Activated gamma-delta T cell treated with Interleukin-2 at 50 U/mL for 16 hours (primary cell): ENCODE measurements at regions not wholly inside any gene's neighbourhood (a gene's known extent, or its start where the extent isn't known, plus 50 kb on each side); places are given as distances from the start of the nearest gene placed in this dataset.

Experiments
- DNase-seq: peaks from one replicate; pipeline ENCODE4 v3.0.0-alpha.2; 2020

DNA sequence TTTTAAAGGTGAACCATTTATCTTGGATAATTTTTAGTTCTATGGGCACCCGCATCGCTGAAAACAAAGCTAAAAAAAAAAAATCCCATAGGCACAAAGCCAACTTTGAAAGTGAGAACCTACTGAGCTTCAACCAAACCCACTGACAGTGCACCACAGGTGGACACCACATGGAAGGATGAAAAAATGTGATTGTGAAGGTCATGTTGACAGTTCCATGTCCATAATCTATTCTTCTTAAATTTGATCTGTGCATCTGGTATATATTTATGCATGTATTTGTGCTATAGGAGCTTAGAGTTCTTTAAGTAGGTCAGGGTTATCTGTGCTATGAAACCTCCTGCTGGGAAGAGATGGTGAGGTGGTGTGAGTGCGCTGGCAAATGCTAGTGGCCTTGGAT is 374.3 kb downstream of the SPRY1 start:
- no peak for DNase-seq

DNA sequence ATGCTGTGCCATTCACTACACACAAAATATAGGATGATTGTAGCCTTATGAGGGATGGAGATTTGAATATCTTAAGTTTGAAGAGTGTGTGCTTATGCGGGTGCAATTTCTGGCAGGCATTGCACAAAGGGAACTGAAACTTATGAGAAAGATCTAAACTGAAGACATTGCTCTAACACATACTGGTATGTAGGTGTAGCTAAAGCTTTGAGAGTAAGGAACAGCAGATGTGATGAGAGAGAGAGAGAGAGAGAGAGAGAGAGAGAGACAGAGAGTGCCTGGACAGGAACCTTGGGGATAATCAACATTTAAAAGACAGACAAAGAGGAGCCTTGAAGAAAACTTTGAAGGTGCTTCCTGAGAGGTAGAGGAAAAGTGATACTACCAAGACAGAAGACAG is 379.7 kb downstream of the SPRY1 start:
- no peak for DNase-seq

DNA sequence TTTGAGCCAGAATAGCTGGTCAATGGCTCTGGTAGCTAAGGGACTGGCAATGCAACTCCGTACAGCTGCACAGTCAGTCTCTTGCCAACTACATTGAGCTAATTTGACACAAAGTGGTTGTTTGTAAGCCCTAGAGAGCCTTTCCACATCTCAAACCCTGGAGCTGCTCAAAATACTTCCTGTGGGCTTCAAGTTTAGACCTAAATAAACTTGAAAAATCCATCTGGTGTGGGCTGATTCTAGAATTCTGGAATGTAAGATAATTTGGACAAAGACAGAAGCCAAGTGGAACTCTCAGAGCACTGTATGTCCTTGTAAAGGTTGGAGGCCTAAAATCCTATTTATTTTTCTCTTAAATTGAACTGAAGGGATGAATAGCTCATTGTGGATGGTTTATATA is 380.8 kb downstream of the SPRY1 start:
- DNase-seq: no peak

DNA sequence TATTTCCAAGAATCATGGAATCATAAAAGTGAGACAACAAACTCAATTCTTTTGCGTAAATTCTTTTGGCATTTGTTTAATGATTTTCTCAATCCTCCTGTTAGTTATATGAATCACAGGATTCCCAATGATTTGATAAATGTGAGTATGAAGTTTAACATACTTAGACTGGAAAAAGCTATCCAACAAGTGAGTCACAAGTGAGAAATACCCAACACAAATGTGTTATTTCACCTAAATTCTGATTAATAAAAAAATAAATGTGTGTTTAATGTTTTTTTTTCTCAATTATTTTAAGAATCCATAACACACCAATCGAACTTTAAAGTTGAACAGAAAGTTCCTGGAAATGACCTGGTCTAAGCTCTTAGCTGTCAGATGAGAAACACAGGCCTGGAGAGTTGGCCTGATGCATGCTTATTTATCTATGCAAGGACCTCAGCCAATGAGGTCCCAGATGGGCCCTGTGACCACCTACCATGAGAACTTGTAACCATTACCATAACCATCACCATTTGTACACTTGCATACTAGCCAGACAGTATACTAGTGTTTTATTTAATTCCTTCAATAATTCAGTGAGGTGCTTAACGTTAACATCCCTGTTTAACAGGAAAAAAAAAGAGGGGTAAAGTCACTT is 386.7 kb downstream of the SPRY1 start:
- DNase-seq: no peak

DNA sequence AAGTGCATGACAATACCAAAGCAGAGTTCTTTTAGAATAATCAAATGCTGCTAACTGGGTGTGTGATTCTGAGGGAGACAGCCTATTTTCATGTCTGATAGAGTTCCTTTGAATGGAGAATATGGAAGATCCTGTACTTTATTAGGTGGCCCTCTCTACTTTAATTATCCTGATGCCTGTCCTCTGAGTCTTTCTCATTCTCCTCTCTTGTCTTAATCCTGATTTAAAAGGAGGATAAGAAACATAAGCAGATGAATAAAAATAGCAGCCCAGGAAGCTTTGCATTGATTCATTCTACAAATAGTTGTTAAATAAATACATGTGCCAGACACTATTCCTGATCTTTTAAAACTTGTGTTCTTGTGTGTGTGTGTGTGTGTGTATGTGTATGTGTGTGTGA is 387.3 kb downstream of the SPRY1 start:
- DNase-seq: no peak

DNA sequence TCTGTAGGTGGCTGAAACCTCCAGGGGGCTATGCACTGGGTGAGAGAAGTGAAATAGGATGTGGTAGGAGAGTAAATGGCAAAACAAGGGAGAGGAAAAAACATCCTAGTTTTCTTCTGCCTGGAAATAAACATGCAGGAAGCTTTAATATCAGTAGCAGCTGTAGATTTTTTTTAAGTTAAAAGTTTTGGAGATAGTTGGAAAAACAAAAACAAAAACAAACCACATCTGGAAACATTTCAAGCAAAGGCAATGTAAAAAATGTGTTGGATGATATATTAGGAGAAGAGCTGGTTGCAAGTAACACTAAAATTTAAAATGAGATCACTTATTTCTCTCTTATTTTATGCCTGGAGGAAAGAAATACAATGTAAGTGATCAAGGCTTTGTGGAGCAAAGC is 388.0 kb downstream of the SPRY1 start:
- DNase-seq: no peak

DNA sequence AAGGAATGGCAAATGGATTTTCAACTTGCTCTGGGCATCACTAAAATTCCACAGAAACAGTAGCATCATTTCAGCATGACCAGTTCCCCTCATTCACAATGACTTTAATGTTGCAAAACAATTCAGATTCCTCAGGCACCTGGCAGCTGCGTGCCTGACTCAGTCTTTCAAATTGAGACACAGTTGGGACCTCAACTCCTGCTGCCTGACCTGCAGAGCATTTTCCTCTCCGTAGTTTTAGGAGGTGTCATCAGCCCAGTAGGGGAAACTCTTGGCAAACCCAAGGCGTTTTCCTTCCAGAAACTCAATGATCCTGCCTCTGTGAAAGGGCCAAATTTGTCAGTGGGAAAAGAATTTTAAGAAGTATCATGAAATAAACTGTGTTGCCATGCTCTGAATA is 388.9 kb downstream of the SPRY1 start:
- no peak for DNase-seq

DNA sequence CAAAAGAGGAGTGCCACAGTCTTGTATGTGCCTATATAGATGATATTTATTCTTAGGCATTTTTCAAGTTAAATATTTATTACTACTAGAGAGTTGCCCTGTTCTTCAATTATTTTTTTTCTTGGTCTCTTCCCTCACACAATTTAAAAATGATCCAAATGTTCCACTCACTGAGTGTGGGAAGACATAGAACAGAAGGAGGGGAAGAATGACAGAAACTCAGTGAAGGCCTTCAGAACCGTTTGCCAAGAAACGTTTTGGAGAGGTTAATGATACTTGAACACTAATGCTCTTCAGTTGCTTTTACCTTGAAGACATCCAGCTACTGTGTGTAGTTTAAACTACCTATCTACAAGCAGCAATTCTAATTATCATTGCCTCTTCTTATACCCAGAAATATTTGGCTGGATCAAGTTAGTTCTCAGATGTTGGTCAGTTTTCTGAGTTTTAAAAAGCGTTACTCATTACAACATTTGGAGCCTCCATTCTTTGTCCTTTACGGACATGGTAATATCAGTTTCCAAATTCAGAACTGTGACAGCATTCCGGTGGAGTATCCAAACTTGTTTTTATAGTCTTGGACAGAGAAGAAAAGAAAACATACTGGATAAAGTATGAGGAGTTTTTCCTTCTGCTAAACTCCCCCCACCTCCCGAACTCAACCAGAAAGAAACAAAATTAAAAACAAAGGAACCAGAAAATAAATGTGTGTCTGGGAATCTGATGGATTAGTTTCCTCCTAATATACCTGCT is 389.7 kb downstream of the SPRY1 start:
- DNase-seq: no peak

DNA sequence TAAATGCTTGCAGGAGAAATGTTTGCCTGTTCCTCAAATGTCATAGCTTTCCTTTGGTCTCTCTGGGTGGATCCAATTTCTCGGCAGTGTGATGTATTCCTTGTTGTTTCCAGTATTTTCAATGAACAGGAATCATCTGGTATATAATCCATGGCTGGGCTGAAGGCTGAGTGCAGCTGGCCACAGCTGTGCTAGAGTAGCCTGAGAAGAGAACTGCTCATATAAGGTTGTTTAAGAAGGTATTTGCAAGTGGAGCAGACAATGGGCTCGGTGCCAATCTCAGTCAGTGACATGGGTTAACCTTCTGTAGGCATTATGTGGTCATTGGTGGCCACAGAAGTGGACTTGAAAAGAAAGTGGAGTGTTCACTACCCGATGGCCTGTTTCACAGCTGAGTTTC is 390.3 kb downstream of the SPRY1 start:
- no peak for DNase-seq

DNA sequence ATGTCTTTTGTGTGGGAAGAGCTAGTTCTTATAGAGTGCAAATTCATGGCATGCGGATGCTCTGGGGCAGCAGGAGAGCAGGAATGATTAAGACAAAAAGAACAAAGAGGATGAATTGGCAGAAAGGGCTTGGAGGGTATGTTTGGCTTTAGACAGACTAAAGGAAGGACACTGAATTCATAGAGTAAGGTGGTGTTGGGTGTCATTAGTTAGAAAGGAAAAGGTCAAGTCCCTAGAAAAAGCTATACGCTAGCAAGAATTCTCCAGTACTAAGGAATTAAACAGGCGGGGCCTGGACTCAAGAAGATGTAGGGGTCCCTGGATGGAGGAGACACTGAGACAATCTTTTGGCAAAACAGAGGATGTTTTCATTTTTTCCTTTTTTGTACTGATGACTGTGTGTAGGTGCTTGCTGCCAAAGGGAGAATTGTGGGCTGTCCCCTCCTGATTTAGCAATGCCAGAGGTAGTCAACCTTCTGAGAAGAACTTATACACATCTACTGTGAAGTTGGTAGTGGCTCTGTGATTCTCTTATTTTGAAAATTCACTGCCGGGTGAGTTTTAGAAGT is 391.0 kb downstream of the SPRY1 start:
- DNase-seq: no peak

DNA sequence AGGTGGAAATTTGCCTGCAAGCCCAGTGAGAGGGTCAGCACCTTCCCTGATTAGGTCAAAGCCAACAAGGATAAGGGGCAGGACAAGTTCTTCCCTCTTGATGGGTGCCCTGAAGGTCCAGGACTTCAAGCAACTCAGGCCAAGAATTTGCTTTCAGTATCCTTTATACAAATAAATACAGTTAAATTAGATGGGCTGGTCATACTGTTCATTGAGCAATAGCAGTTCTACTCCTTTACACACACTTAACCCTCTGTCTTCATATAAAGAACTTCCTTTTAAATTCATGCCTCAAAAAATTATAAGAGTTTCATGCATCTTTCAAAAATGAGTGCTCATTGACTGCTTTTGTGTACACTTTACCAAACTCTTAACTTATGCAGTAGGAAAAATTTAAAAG is 392.0 kb downstream of the SPRY1 start:
- no peak for DNase-seq

DNA sequence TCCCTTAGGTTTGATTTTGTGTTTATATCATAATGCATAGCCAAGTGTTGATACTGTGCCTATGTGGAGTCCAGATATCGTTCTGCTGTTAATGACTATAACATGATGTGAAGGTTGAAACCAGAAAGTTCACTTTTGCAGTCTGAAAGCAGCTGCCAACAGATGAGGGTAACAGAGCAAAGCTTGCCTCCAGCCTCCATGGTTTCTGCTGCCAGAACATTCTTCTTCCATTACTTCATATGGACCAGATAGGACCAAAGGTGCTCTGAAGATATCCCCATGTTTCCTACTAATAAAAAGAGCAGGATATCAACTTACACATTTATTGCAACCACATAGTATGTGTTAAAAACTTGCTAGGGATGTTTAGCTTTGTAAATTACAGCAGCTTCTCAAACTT is 394.1 kb downstream of the SPRY1 start:
- DNase-seq: no peak

DNA sequence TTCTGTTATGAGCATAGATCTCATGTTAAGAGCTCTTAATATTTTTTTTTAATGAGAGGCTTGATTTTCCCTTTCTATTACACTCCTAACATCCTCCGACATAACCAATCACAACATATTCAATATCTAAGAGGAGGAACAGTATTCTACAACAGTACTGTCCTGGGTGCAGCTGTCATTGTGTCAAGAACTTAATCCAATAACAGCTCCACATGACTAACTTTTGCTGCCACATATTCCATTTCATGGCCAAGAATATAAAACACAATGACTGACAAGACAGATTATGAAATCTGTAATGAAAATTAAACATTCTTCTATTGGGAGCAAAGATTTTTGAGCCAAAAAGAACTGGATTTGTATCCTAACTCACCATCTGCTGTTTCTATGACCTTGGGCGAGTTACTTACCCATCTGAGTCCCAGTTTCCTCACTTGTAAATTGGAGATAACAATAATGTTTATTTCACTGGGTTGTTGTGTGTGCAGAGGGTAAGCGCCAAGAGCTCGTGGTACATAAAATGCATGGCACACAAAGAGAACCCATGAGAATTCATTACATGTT is 405.6 kb downstream of the SPRY1 start:
- DNase-seq: no peak

DNA sequence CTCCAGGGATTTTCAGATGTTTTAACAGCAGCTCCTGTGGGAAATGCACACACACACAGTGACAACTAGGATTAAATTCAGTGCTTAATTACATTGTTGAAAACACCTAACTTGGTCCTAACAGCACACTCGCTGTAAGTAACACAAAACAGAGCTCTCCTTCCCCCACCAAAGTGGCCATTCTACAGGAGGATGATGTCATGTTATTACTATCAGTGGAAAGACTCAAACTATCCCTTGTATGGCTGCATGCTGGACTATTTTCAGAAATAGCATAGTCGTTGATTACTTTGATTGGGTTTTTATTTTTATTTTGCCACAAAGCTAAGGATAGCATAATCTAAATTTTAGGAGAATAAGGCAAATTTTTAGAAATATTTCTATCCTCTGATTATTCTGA is 406.3 kb downstream of the SPRY1 start:
- no peak for DNase-seq

DNA sequence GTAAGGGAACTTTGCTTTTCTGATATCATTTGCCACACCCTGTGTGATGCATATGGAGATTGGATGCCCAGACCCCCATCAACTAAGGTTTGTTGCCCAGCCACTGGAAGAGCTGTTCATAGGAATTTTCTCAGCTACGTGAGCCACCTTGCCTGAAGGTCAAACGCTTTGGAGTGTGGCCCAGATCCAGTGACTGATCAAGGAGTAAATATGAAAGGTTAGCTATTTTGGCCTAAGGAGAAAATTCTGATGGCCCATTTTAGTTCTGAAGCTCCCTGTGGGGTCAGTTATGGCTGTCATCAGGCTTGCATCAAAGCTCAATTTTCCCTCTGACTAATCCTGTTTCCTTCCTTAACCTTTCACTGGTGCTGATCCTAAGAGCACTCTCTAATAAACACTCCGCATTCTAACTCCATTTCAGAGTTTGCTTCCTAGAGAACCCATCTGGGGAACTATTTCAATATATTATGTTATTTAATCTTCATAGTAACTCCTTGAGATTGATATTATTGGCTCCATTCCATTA is 407.7 kb downstream of the SPRY1 start:
- no peak for DNase-seq

DNA sequence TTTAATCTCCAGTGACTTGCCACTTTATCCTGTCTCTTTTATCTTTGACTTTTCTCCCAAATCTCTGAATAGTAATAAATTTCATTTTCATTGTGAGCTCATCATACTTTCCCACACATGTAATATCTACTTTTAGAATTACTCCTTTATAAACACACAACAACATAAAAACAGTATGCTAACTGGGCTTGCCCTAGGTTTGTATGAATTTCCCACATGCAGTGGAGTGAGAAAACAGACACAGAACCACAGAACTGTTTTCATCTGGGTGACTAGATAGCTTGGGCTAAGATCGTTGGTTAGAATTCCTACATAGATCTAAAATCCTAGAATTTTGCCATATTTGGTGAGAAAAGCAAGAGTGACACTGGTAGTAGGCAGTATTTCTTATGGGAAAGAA is 409.5 kb downstream of the SPRY1 start:
- DNase-seq: no peak

DNA sequence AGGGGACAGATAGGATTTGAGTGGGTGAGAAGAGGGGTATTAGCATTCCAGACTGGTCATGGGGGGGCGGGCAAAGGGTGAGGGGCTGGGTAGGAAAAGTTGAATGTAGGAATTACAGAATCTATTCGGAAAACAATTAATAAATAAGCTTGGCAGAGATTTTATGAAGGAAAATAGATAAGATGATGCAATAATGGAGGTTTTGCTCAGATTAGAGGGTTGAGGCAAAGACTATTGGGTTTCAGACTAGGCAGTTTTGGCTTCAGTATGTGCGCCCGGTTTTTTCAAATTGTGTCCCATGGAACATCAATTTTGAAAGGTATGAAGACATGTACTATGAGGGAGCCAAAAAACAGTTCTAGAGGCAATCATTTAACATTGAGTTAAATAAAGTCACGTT is 410.6 kb downstream of the SPRY1 start:
- no peak for DNase-seq

DNA sequence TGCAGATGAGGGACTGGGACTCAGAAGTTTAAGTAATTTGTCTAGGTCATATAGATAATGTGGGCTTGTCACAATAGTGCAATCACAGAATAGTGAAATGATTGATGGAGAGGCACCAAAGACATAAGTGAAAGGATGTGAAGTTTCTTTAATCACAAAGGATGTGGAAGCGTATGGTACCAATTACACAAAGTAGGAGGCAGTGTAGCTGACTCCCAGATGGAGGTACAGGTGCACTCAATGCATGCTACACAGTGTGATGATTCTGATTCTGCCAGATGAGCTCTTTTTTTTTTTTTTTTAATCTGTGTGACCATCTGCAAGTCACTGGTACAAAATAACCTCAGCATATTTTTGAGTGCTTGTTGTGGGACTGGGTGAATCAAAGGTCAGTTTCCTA is 411.3 kb downstream of the SPRY1 start:
- DNase-seq: no peak

DNA sequence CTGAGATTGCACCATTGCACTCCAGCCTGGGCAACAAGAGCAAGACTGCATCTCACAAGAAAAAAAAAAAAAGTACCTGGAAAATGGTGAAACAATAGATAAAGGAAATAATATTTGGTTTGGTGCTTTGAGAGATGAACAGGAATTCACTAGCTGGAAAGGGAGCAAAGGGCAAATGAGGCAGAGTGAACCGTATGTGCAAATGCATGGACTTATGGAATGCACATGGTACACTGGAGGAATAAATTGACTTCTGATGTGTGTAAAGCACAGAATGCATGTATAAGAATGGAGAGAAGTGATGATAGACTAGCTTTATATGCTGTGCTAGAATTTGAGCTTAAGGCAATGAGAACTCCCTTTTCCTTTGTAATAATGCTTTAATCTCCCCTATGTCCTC is 413.3 kb downstream of the SPRY1 start:
- no peak for DNase-seq

DNA sequence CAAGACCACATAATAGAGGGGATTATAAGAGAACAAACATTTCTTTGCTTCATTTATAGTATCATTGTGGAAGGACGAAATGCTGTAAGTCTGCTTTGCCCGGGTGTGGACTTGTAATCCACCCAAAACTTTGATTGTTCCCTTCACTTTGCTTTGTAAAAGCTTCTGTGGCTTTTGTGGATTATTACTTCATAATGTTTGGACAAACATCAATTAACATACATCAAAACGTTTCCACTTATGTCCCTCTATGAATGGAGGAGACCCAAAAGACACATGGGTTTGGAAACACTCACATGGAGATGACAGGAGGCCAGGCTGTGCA is 415.4 kb downstream of the SPRY1 start:
- DNase-seq: no peak

DNA sequence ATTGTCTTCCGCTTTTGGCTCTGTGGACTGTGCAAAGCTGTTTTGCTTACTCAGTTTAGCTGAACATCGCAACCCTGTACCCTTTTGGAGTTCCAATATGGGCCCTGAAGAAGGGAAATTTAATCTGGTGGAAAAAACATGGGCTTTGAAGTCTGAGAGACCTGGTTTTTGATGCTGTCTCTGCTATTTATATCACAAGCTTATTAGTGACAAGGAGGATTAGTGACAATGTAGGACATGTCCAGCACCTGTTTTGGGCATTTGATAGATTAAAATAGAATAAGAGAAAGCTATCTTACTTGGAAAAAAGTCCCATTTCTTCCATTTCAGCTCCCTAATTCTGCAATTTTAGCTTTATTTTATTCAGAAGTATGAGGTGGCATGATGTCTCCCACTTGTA is 417.3 kb downstream of the SPRY1 start:
- no peak for DNase-seq

DNA sequence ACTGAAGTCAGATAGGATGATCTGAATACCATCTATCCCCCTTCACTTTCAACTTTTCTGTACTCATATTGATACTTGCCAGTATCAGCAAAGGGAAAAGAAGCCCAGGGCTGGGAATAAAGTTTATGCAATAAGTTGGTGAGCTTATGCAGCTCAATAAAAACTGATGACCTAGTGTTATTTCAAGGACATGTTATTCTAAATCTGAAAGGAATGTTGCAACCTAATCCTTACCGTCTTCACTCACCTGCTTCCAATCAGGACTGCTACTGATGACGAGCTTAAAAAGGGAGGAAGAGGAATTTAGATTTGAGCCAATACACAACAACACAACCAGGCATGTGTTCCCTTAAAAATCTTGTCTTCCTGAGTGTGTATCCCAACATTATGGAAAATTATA is 419.9 kb downstream of the SPRY1 start:
- DNase-seq: no peak

DNA sequence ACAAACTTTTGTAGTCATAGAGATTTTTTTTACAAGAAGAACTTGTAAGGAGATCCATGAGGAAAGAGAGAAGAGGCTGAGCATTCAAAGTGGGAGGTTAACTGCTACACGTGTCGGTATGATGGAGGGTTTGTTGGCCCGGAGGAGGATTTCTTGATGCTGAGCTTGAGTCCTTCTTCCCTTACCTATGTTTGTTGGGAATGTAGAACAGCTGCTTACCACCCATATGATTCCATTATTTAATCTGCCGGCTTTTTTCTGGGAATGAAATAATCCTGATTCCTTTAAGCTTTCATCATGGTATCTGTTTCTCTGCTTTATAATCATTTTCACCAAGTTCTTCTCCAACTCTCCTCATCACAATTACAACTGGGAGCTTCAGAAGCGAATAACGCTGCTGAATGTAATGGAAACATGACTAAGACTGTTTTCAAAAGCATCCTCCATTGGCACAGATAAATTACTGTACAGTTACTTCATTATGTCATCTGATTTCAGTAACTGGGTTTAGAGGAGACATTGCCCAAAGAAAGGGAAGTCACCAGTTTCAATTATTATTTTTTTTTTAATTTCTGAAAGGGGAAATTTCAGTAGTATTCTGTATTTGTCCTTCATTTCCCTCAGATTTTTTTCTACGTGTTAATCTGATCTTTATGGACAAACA is 420.6 kb downstream of the SPRY1 start:
- DNase-seq: no peak
